SK-N-SH (cell line): ENCODE measurements at regions not wholly inside any gene's neighbourhood (a gene's known extent, or its start where the extent isn't known, plus 50 kb on each side); places are given as distances from the start of the nearest gene placed in this dataset.

ENCODE experiments used
- CHD2 ChIP-seq: fragments of 150-350 bp; IDR thresholded peaks from 2 replicates; pipeline ENCODE4 v1.6.1; 2018; ENCODE audit warnings: low read length; ENCODE audit not compliant: partially characterized antibody
- CTCF ChIP-seq: fragments of 200-600 bp; sonication (generic); IDR thresholded peaks from 2 replicates; pipeline ENCODE4 v1.6.1; 2017; ENCODE audit warnings: antibody characterized with exemption, mild to moderate bottlenecking, moderate library complexity
- EP300 ChIP-seq, 2 experiments: IDR thresholded peaks; 2 replicates each; pipeline versions ENCODE4 v1.4.0 to v1.6.1; 2012; ENCODE audit warnings: borderline replicate concordance in 1 of 2, low read depth in 1 of 2, low read length in 1 of 2
- JUND ChIP-seq: IDR thresholded peaks from 2 replicates; pipeline ENCODE4 v1.4.0; 2012
- RFX5 ChIP-seq: IDR thresholded peaks from 2 replicates; pipeline ENCODE4 v1.6.1; 2012; ENCODE audit warnings: mild to moderate bottlenecking, improper control_type of control experiment, low read length
- RXRA ChIP-seq: IDR thresholded peaks from 2 replicates; pipeline ENCODE4 v1.4.0; 2012; ENCODE audit warnings: low read depth, mild to moderate bottlenecking, borderline replicate concordance
- TAF1 ChIP-seq: IDR thresholded peaks from 2 replicates; pipeline ENCODE4 v1.6.1; 2012; ENCODE audit warnings: low read depth, mild to moderate bottlenecking, low read length, moderate library complexity, borderline replicate concordance
- TCF12 ChIP-seq: IDR thresholded peaks from 2 replicates; pipeline ENCODE4 v1.4.0; 2012
- TEAD4 ChIP-seq: IDR thresholded peaks from 2 replicates; pipeline ENCODE4 v1.4.0; 2012; ENCODE audit warnings: mild to moderate bottlenecking, borderline replicate concordance; ENCODE audit not compliant: insufficient read depth

GRCh38 chr5:37984300-37984699 is 144.5 kb upstream of the GDNF start:
- TF ChIP-seq CTCF (no peak), EP300 (IDR thresholded peaks at IDR 0.05; ENCODE audit: borderline replicate concordance in 1 of 2, low read depth in 1 of 2, low read length in 1 of 2) (no peak), RXRA (no peak), TEAD4 (no peak), RFX5 (no peak), TCF12 (no peak), TAF1 (no peak), JUND (no peak), CHD2 (no peak)
